Activated CD4-positive, CD25-positive, alpha-beta regulatory T cell (primary cell): ENCODE measurements at regions not wholly inside any gene's neighbourhood (a gene's known extent, or its start where the extent isn't known, plus 50 kb on each side); places are given as distances from the start of the nearest gene placed in this dataset.

Source experiments
- DNase-seq, 4 experiments: peaks; one replicate each; lab custom pipeline; 2025; lab: John Stamatoyannopoulos, UW

DNA sequence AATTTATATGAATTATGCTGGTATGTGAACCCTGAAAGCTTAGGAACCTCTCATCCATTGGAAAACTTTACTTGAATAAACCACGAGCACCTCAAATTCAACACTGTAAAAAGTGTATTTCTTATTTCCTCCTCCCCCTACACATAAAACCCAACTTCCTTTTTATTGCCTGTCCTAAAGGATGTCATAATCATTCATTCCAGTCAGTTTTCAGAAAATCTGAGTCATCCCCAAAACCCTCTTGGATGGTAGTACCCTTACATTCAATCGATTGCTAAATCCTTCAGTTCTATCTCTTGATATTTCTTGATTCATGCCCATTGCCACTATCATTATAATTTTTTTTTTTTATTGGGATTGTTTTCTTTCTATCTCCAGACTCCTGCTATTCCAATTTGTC lies 91.1 kb upstream of the ATP8A1 start:
- DNase-seq: no peak

DNA sequence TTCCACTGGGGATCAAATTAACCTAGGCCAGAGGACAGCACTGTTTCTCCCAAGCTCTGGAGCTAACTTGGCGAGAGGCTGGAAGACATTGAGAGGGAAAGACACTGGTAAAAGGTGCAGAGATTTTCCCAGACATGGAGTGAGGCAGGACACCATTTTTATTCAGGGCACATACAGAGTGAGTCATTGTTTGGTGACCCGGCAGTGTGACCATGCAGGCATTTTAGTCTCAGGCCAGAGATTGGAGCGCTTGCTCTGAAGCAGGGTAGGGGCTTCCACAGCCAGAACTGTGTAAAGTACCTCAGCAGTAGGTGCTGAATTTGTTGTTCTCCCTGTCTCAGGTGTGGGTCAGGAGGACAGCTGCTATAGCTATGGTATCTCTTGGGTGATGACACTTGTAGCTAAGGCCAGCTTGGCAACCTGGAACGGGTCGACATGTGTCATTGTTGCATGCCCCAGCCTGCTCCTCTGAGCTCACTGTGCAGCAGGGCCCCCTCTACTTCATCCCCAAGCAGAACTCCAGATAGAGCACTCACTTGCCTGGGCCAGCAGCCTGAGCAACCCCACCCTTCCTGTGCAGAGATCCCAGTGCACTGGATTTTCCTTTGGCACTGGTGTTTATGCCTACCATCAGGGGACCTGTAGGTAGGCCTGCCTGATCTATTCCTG lies 79.8 kb upstream of the ATP8A1 start:
- DNase-seq: no peak

DNA sequence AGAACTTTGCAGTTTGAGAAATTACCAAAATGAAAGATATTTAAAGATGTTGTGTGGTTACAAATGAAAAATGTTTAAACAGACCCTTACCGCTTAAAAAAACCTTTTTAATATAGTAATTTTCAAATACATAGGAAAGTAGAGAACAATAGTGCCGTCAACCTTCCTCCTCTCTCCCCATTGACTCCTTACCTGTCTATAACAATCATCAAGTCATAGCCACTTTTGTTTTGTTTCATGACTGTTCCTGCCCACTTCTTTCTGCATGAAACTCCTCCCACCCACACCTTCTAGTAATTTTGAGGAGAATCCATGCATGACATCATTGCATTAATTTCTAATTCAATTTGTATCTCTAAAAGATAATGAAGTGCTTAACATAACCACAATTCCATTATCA lies 76.5 kb upstream of the ATP8A1 start:
- DNase-seq: no peak

DNA sequence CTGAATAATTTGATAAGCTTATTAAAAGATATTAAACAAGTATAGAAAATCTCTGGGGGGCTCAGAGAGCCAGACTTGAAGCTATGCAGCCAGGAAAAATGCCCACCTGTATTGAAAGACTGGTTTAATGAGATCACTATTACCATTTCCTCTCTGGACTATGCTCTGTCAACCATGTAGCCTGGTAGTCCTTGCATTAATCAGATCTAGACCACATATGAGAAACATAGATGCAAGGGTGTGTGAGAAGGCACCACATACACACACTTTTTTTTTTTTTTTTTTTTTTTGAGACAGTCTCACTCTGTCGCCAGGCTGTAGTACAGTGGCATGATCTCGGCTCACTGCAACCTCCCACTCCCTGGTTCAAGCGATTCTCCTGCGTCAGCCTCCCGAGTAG lies 75.9 kb upstream of the ATP8A1 start:
- no peak for DNase-seq

DNA sequence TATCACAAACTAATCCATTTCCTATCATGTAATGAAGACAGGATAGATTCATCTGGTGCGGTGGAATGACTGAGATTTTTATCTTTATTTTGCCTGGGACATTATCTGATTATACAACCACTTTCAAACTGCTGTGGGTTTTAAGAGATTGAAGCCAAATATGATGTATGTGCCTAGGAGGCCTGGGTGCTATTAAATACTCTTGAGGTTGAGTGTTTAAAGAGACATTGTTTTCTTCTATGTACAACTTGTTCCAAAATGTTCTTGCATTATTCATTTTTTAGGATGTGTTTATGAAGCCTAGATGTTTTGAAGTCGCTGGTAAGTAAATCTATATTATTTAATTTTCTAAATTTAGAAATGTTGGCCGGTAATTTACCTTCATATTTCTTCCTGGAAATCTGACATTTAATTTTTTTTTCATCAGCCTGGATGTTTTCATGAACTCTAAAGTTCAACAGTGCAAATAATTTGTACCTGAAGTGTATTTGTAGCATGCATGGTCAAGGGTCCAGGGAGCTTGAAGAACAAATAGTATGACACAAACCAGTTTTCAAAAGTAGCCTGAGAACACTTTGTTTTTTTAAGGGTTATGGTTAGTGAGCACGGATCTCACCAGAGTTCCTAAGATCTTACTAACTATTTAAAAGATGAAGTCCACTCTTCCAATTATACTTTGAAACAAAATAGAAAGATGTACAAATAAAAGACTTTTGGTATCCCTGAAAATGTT lies 72.8 kb upstream of the ATP8A1 start:
- no peak for DNase-seq

DNA sequence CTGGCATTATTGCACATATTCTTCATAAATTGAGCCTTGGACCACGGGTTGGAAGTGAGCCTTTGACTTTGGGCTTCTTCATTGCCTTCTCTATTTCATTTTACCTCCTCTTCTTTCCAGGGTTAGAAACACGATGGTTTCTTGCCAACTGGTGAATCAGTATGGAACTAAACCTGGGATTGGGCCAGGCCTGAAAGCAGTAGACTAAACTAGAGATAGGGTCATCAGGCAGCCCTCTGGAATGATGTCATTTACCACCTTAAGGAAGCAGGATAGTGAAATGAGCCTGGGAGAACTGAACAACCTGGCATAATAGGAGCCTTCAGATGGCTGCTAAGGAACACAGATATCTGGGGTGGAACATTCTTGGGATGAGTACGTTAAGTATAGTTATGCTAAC lies 67.5 kb upstream of the ATP8A1 start:
- DNase-seq: no peak

DNA sequence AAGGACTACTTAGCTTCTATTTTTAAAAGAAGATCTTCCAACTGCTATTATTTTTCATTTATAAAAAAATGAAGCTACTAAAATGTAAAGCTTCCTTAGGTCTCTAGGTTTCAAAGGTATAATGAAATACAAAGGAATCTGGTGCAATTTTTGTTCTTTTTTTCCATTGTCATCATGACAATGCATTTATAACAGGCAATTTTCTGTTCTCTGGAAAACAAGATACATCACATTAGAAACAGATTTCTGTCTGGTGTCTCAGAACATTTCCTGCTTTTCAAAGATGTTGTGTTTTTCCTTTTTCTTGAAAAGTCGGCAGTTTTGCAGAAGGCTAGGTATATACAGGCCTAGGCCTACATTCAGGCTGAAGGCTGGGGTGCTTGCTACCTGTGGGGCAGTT lies 63.6 kb upstream of the ATP8A1 start:
- no peak for DNase-seq

DNA sequence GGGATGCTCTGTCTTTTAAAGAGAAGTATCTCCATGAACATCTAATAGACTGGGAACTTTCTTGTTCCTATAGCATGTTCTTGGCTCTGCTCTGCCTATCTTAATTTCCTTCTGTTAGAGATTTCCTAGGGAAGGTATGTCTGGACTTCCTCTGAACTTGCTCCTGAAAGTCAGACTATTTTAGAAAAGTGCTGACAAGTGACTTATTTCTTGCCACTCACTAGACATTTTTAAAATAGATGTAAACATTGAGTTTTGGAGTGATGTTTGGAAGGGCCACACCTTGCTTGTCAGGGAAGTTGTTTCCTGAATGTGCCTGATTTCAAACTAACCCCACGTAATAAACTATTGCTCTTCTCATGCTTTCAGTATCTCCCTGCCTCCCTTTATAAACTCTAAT lies 62.4 kb upstream of the ATP8A1 start:
- no peak for DNase-seq

DNA sequence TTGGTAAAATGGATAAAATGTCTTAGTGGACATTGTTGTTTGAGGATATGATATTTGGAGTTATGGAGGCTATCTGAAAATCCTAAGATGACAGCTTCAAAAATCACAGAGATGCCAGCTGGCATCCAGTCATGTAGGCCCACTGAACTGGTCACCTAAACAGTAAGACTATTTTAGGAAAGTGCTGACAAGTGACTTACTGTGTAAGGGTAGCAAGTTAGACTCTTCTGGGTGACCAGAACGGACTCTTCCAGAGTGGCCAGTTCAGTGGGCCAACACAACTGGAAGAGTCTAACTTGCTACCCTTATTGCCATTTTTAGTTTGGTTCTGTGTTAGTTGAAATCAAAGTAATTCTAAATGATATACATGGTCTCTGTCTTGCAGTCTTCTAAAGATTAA lies 61.4 kb upstream of the ATP8A1 start:
- no peak for DNase-seq

DNA sequence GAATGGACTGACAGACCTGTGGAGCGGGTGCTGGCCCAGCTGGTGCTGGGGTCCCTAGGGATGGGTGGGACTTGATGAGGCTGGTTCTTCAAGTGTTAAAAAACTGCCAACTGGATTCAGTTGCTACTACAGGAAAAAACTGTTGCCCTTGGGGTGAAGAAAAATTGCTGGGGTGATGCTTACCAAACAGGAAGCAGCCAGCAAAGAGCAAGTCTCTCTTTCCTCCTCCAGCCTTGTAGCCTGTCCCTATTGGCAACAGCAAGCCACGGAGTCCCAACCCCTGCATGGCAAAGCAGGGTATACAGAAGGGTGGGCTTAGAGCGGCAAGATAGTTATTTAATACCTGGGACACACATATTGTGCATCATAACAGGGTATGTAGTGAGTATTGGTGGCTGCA lies 60.1 kb upstream of the ATP8A1 start:
- no peak for DNase-seq

DNA sequence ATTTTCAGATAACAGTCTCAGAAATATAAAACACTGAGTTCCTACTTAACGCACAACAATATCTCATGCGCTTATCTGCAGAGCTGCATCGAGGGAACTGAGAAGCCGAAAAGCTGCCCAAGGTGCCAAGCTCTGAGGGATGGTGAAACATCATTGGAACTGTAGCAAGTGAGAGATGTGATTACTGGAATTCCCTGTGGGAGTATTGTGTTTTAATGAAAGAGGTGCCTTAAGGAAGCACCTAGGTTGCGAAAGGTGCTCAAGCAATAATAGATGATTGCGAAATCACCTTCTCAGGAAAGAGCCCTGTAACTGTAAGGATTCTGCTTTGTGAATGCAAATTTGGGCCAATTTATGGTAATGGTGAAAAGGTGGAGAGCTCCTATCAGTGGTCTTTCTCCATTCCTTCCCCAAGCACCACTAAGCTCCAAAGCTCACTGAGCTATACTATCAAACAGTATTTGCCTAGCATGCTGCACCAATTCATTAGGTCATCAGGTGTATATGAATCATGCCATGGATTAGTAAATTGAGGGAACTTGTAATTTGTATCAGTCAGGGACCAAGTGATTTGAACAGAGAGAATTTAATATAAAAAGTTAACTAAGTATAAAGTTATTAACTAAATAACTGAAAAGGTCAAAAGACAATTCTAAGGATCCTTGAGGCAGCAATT lies 59.0 kb upstream of the ATP8A1 start:
- DNase-seq: no peak

DNA sequence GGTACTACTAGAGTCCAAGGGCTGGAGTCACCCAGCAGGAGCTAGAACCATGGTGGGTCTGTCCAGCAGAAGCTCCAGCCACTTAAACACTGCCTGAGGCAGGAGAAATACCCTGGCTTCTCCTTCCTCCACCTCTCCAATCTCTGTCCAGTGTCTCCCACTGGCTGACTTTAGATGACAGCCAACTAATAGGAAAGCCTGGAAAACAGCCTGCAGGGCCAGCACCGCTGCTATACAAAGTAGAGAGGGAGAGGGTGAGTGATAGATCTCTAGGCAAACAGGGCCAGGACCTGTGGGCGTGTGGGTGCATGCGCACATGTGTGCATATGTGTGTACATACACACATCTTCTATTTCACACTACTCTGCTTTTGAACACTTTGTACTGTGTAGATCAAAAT lies 56.5 kb upstream of the ATP8A1 start:
- DNase-seq: no peak

DNA sequence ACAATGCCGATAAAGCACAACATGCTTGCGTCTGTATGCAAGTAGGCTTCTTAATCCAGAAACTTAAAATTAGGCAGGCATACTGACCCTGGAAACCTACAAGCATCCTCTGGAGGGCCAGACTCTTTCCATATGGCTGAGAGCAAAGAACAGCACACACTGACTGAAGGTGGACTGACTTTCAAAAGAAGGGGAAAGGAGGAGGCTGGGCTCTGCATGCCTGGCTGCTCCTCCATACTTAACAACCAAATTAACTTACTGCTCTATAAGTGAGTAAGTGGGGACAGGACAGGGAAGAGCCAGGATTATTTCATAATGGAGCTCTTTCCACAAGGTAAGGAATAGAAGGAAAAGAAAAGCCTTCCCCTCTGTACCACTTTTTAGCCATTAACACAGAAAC lies 55.9 kb upstream of the ATP8A1 start:
- no peak for DNase-seq

DNA sequence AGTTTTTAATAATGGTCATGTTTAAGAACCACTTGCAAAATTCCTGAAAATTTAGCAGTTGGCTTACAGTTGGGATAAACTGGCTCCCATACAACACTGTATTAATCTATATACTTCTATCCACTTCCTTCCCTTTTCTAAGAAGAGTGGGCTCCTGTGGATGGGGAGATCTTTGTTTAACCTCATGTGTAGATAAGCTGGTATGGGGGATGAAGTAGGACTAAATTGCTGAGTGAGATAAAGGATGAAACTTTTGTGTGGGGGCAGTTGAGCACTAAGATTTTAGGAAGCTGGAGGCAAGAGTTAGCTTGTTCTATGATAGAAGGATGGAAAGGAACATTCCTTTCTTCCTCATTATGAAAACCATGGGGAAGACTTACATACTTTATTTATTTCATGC lies 54.6 kb upstream of the ATP8A1 start:
- DNase-seq: no peak

DNA sequence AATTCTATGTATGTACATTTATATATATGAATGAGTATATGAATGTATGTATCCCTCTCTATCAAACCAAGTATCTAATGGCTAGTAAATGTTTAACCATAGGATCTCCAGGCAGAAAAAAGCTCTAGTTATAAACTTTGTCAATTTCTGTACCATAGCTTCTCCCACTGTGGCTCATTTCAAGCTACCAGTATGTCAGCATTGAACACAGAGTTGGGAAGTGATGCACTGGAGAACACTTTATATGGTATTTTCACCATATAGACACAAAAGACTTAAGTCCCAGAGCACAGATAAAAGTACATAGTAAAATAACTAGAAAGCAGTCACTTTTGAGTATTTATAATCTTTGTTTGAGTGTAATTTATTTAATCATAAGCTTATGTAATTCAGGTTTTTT lies 53.9 kb upstream of the ATP8A1 start:
- DNase-seq: no peak

DNA sequence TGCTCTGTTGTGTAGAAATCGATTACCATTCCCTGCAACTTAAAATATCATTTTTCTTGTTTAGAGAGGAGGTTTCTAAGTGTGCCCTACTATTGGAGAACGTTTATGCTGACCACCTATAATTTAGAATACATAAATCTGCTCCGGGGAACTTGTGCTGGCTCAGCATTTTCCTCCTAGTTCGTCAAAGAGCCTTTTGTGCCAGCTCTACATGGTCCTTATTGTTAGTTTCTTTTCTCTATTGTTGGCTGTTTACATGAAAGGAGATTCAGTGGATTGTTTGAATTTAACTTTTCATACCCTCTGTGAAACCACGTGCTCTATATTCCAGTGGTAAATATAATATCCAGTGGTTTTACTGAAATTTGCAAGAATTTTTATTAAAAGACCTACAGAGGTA lies 53.4 kb upstream of the ATP8A1 start:
- no peak for DNase-seq

DNA sequence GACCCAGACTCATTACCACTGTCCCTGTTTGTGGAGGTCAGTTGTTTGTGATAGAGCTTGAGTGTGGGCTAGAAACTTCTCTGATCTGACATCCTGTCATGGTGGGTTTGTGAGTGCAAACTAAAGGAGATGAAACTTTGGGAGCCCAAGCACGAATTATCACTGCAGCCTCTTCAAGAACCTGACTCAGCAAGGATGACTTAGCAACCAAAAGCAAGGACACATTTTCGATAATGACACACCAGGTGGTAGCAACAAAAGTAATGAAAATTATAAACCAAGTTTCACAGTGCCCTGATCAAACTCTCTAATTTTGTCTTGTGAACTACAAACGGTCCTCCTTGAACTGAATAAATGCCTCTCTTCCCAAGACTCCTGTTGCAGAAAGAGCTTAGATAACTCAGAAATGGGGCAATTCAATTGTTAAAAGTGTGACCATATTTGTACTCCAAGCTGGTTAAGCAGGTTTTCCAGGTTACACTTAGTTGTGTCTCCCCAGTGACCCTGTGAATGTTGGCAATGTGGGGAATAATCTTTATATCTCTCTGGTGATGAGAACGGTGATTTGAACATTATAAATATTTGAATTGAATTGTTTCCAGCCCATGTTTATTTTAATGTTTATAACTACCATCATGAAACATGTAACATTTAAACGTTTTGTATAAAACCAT lies 52.6 kb upstream of the ATP8A1 start:
- DNase-seq: no peak

DNA sequence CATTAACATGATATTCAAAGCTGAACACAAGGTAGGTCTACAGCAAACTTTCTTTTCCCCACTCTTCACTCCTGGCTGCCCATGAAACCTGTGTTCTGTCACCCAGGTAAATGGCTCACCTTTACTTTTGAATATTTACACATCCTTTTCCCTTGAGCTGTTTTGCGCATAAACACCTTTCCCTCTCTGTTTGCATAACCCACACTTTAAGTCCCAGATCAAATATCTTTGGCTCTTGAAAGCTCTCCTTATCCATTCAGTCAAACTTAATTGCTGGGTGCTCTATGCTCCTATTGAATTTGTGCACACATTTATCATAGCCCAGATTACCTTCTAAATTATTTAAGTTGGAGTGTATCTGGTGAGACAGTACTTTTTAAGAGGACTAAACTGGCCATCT lies 51.7 kb upstream of the ATP8A1 start:
- no peak for DNase-seq
